Lower lobe of right lung (tissue), 2 donors: ENCODE measurements at regions not wholly inside any gene's neighbourhood (a gene's known extent, or its start where the extent isn't known, plus 50 kb on each side); places are given as distances from the start of the nearest gene placed in this dataset.

Experiments used
- ATAC-seq, 2 donors: fragments of 200-7000 bp; cut with Tn5 transposase; one replicate each; pipeline ENCODE4 v1.9.1; 2020 to 2022; ENCODE audit warnings: mild to moderate bottlenecking in 2 of 2, moderate library complexity in 2 of 2
- DNase-seq: peaks from one replicate; pipeline ENCODE4 v3.0.0-alpha.2; 2020
- H3K27ac ChIP-seq: fragments of 200-600 bp; one replicate; pipeline ENCODE4 v1.8.0; 2022
- H3K27me3 ChIP-seq: fragments of 200-600 bp; one replicate; pipeline ENCODE4 v1.8.0; 2022; ENCODE audit warnings: low read depth
- H3K36me3 ChIP-seq: fragments of 200-600 bp; one replicate; pipeline ENCODE4 v1.8.0; 2022; ENCODE audit warnings: mild to moderate bottlenecking
- H3K4me1 ChIP-seq: fragments of 200-600 bp; one replicate; pipeline ENCODE4 v1.8.0; 2022
- H3K4me3 ChIP-seq: fragments of 200-600 bp; one replicate; pipeline ENCODE4 v1.8.0; 2022; ENCODE audit warnings: mild to moderate bottlenecking
- H3K9me3 ChIP-seq: fragments of 200-600 bp; one replicate; pipeline ENCODE4 v1.8.0; 2022
- CTCF ChIP-seq: fragments of 200-600 bp; IDR thresholded peaks from one replicate; pipeline ENCODE4 v1.8.0; 2022; ENCODE audit warnings: antibody characterized with exemption, mild to moderate bottlenecking
- intact Hi-C: fragments of 100-400 bp; cut with DNase I; formaldehyde crosslinking; loops from one replicate; pipeline ENCODE4 v1.11.0; 2022
- donor health status: DM: no; HTN: yes; CAD: no; lungs with severe emphysema.

DNA sequence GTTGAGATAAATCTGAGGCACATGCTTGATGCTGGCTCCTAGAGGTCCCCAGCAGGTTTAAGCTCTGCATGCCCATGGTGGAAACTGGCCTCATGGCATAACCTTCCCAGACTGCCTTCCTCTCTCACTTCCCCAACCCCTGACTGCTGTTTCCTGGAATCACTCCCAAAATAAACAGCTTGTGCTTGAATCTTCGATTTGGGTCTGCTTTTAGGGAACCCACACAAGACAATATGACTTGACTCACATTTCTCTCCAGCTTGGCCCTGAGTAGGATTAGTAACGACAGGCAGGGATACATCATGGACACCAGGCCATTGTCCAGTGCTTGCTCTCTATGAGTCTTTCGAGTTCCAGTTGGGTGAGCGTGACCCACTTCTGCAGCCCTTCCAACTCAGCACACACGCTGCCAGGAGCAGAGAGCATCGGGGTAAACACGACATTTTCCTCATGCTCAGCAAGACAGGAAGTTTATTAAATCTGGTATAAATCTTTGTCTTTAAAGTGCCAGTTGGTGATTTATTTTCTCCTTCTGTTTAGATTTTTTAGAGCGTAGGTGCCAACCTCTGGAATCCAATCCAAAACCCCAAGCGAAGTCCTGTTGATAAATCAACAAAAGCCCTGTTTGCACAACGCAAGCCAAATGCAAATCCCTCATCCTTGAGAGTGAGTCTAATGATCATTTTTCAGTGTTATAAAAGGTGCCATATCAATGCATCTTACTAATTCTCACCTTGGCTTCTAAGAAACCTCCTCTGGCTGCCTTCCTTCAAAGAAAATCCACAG, 135.0 kb downstream of the FOXA2 start:
- intact Hi-C loops = no loop called here
- no peaks in the 10 kb centered on the region for H3K36me3 ChIP-seq
- no peaks in the 10 kb centered on the region for H3K9me3 ChIP-seq
- ATAC-seq (peak; percentile 40 to 71), DNase-seq (no peak)
- no peak overlapping the region for H3K4me3 ChIP-seq
- H3K27ac ChIP-seq = peak overlapping the region; percentile 39
- H3K27me3 ChIP-seq = no peaks in the 10 kb centered on the region
- TF ChIP-seq CTCF = no peak
- peaks cover 30% of the 10 kb centered on the region for H3K4me1 ChIP-seq

GRCh38 chr20:22447447-22447778, 137.0 kb downstream of the FOXA2 start:
- Histone ChIP-seq H3K36me3 (no peaks in the 10 kb centered on the region), H3K9me3 (no peaks in the 10 kb centered on the region), H3K4me1 (peaks cover 30% of the 10 kb centered on the region), H3K4me3 (no peak overlapping the region), H3K27me3 (no peaks in the 10 kb centered on the region), H3K27ac (peak overlapping the region; percentile 53)
- no peak for TF ChIP-seq CTCF
- DNase-seq = no peak
- peak in 1 of 2 donors; percentile 49 for ATAC-seq
- intact Hi-C loops = no loop called here

DNA sequence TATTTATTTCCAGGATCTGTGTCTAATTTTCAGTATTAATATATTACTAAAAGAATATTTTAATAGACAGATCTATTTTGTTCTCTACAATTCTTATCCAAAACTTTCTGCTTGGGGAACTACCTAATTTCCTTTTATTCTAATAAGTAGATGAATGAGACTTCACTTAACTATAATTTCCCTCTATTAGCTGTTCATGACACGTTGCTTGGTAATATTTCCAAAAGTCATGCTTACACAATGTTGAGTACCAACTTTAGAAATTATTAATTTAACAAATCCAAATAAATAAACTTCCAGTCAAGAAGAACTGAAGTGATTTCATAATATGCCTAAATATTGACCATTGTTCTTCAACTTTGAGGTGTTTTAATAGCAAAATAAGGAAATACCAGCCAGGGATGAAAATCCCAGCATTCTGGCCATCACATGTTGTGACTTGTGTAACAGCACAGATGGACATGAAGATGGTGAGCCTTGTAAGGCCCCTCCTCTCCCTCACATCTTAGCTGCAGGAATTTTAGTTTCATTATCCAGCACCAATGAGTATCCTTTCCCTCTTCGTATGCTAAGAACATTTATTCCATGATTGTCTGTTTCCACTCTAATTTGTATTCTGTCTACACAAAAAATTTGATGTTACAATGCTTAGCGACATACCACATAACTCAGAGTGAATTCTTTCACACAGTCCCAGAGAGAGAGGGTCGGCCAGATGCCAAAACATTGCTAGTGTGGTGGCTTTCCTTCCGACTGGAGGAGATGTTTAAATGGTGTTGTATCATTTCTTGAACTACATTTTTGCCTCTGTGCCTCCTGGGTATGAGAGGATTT, 137.5 kb downstream of the FOXA2 start:
- intact Hi-C loops = no loop called here
- peak; percentile 83 to 89 for ATAC-seq
- H3K27ac ChIP-seq = peak overlapping the region; percentile 53

DNA sequence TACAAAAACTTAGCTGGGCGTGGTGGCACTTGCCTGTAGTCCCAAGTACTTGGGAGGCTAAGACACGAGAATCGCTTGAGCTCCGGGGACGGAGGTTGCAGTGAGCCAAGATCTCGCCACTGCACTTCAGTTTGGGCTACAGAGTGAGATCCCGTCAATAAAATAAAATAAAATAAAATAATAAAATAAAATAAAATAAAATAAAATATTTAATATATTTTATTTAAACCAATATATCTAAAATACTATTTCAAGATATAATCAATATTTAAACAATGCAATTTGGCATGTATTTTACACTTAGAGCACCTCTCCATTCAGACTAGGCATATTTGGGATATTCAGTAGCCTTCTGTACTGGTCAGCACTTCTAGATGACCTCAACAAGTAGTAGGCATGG, 142.1 kb downstream of the FOXA2 start:
- no peaks in the 10 kb centered on the region for H3K9me3 ChIP-seq
- DNase-seq = no peak
- peaks cover 4% of the 10 kb centered on the region for H3K4me1 ChIP-seq
- no peaks in the 10 kb centered on the region for H3K36me3 ChIP-seq
- no peak for TF ChIP-seq CTCF
- H3K27ac ChIP-seq = no peak overlapping the region
- no peaks in the 10 kb centered on the region for H3K27me3 ChIP-seq
- no peak overlapping the region for H3K4me3 ChIP-seq
- no peak for ATAC-seq
- intact Hi-C loops = no loop called here

More for the DNA sequence above, 137.5 kb downstream of the FOXA2 start:
- no peaks in the 10 kb centered on the region for H3K36me3 ChIP-seq
- no peaks in the 10 kb centered on the region for H3K27me3 ChIP-seq
- peak; percentile 55 for DNase-seq
- peaks cover 30% of the 10 kb centered on the region for H3K4me1 ChIP-seq
- no peak for TF ChIP-seq CTCF
- H3K9me3 ChIP-seq = no peaks in the 10 kb centered on the region
- H3K4me3 ChIP-seq = no peak overlapping the region

GRCh38 chr20:22438926-22439325, 145.4 kb downstream of the FOXA2 start:
- ATAC-seq = no peak
- intact Hi-C loops = no loop called here
- Histone ChIP-seq H3K27ac (no peak overlapping the region), H3K27me3 (no peaks in the 10 kb centered on the region), H3K9me3 (no peaks in the 10 kb centered on the region), H3K4me3 (no peak overlapping the region), H3K36me3 (no peaks in the 10 kb centered on the region), H3K4me1 (no peaks in the 10 kb centered on the region)
- DNase-seq = no peak
- no peak for TF ChIP-seq CTCF
